GM12875 (cell line): ENCODE measurements at regions not wholly inside any gene's neighbourhood (a gene's known extent, or its start where the extent isn't known, plus 50 kb on each side); places are given as distances from the start of the nearest gene placed in this dataset.
"Not testable (repeated sequence)": the region's sequence is repeated elsewhere in the genome, so short reads cannot be mapped to it uniquely, and the experiment has no call there.

Experiments
- H3K4me3 ChIP-seq: one replicate; pipeline ENCODE4 v1.5.1; 2011; ENCODE audit warnings: low read depth, low read length, control low read depth
- TF ChIP-seq, protein P1 (sequence below): IDR thresholded peaks from 2 replicates; pipeline ENCODE4 v1.5.1; 2011; ENCODE audit warnings: low read depth, mild to moderate bottlenecking, control low read depth, inconsistent platforms, low read length, moderate library complexity, borderline replicate concordance; ENCODE audit not compliant: insufficient read depth

DNA sequence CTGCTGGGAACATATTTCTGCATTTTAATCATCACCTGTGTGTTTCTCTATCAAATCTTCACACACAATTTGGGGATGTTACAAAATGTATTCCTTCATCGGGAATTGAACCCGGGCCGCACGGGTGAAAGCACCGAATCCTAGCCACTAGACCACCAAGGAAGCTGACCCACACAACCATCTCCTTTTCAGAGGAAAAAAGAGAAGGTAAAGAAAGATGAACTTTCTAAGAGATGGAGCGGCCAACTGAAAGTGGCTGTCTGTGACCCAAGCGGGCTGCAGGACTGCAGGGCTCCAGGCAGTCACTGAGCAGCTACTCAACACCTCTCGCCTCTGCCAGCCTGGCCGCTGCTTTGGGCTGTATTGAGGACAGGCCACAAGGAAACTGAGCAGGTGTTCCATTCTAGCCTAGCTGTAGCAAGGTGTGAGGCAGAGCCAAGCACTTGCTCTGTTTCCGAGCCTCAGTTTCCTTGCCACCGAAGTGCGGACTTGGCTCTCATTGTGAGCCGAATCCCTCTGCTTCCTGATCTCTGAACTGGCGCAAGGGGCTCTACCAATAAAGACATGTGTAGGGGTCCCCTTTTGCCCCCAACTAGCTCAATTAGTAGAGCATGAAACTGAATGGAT, 156.9 kb upstream of the NBPF11 start:
- TF ChIP-seq, protein P1, sequence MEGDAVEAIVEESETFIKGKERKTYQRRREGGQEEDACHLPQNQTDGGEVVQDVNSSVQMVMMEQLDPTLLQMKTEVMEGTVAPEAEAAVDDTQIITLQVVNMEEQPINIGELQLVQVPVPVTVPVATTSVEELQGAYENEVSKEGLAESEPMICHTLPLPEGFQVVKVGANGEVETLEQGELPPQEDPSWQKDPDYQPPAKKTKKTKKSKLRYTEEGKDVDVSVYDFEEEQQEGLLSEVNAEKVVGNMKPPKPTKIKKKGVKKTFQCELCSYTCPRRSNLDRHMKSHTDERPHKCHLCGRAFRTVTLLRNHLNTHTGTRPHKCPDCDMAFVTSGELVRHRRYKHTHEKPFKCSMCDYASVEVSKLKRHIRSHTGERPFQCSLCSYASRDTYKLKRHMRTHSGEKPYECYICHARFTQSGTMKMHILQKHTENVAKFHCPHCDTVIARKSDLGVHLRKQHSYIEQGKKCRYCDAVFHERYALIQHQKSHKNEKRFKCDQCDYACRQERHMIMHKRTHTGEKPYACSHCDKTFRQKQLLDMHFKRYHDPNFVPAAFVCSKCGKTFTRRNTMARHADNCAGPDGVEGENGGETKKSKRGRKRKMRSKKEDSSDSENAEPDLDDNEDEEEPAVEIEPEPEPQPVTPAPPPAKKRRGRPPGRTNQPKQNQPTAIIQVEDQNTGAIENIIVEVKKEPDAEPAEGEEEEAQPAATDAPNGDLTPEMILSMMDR = no peak
- no peak overlapping the region for H3K4me3 ChIP-seq

DNA sequence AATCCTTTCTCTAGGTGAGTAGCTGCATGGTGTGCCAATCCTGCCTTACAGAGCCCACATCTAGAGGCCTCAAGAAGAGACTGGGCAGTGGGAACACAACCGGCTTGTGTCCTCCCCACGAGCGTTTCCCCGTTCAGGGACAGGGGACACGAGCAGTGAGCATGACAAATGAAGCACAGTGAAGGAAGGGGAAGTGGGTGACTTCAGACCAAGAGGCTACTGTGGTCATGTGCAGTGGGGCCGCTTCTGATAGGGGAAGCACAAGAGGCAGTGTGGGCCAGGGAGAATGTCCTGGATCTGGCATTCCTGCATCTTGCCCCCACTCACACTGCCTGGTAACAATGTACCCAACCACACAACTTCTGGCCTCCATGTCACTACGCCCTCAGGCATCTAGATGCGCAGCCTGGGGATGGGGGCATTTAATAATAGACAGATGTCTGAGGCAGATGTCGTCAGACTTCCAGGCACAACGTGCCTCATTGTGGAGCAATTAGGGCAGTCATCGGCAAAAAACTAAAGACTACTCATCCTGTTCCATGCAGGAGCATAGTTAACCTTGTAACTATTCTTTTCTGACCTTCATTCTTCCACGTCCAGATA, 155.6 kb upstream of the NBPF11 start:
- TF ChIP-seq, protein P1 = no peak
- H3K4me3 ChIP-seq = no peak overlapping the region

DNA sequence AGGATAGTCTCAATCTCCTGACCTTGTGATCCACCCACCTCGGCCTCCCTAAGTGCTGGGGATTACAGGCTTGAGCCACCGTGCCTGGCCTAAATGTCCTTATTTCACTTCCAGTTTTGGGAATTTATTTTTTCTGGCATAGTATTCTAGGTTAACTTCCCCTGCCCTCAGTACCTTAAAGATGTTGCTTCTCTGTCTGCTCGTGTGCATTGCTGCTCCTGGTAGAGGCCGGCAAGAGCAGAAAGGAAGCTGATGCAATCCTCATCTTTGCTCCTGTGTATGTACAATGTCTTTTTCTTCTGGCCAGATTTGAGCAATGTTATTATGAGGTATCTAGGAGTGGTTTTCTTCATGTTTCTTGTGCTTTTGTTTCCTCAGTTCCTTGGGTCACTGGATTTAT, 152.9 kb upstream of the NBPF11 start:
- H3K4me3 ChIP-seq = not testable (repeated sequence)

DNA sequence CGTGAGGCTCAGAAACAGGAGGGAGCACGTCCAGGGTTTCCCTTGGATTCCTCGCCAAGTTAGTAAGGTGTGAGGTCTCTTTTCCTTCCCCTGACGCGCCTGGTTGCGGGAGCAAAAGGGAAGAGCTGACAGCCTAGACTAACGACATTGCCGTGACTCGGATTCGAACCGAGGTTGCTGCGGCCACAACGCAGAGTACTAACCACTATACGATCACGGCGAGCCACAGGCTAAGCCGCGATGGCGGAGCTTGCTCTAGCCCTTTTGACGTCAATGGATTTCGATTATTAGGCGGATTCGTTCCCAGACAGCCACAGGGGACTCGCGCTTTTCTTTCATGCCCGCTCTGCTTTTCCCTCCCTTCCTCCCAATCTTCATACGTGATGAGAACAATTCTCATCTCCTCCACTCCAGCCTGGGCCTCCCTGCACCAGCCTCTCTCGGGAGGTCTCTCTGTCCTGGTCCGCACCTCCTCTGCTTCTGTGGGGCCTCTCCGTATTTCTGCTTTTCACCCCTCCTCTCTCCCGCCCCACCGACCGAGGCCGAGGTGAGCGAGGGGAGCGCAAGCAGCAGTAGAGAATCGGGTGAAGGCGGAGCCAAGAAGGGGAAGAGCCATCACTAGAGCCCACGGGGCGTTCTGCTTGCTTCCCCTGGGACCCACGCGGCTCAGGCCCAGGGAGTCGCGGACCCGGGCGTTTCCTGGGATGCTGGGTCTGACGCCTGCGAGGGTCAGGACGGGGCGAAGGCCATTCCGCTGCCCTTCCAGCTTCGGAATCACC, 150.7 kb upstream of the NBPF11 start:
- not testable (repeated sequence) for H3K4me3 ChIP-seq

DNA sequence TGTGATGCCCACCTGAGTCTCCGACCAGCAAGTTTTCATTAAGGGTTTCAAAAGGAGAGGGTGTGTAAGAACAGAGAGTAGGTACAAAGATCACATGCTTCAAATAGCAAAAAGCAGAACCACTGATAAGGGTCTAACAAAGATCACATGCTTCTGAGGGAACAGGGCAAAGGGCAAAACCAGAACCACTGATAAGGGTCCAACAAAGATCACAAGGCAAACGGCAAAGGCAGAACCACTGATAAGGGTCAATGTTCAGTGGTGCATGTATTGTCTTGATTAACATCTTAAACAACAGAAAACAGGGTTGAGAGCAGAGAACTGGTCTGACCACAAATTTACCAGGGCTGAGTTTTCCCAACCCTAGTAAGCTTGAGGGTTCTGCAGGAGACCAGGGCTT, 145.8 kb upstream of the NBPF11 start:
- not testable (repeated sequence) for H3K4me3 ChIP-seq

DNA sequence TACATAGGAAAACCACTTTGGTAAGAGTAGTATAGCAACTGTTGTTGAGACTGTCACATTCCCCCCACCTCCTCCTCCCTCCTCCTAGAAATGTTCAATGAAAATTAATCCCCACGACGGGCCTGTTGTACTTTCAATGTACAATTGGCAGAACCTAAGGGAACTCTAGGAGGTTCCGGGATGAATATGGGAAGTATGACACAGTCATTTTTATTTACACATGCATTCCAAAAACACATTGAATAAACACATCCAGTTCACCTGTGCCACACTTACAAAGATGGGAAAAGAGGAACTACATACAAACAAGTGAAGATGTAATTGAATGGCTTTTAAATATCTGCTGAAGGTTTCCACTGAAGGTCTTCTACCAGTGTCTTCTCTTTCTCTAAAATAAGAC, 144.4 kb upstream of the NBPF11 start:
- no peak overlapping the region for H3K4me3 ChIP-seq
- TF ChIP-seq, protein P1 = no peak

DNA sequence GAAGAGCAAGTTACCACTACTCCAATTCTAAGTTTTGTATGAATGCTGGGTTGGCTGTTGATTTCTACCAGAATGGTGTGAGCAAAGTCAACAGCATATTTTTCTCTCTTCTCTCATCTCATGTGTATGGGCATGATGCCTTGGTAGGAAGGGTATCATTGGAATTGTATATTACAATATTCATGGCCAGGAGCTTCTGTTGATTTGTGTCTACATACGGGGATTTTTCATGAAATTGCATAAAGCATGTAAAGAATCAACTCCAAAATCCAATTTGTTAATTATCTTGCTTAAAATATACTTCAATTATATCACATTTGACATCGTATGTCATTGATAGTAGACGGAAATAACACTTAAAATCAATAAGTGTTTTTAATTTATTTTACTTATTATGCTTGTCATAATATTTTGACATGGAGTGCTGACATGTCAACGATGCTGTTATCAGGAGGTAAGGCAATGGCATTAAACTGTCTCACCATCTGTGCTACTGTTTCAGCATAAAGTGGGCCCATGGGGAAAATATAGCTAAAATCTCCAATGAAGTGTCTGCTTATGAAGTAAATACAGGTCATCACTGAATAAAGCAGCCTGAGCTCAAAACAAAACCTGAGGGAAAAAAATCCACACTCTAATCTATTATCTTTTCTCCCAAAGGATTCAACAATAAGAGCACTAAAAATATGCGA, 142.2 kb upstream of the NBPF11 start:
- TF ChIP-seq, protein P1 = no peak
- no peak overlapping the region for H3K4me3 ChIP-seq

DNA sequence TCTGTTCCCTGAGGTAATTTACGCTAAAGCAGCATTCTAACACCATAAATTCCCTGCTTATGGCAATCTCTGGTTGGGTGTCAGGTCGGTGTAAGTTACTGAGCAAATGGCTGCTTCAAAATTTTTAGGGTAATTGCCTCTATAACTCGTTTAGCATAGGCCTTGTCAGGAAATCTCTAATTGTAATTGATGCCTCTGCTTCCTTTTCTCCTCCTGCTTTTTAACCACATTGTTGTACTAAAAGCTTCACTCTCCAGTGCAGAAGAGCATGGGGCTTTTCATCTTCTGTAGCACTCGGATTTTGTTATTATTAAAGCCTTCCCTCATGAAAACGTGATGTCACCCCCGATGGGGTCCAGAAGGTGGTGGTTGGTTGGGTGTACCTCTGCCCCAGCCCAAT, 141.6 kb upstream of the NBPF11 start:
- no peak overlapping the region for H3K4me3 ChIP-seq
- TF ChIP-seq, protein P1 = no peak
